ENCODE measurements at regions not wholly inside any gene's neighbourhood (a gene's known extent, or its start where the extent isn't known, plus 50 kb on each side); places are given as distances from the start of the nearest gene placed in this dataset.
"Not testable (repeated sequence)": the region's sequence is repeated elsewhere in the genome, so short reads cannot be mapped to it uniquely, and the experiment has no call there.

DNA sequence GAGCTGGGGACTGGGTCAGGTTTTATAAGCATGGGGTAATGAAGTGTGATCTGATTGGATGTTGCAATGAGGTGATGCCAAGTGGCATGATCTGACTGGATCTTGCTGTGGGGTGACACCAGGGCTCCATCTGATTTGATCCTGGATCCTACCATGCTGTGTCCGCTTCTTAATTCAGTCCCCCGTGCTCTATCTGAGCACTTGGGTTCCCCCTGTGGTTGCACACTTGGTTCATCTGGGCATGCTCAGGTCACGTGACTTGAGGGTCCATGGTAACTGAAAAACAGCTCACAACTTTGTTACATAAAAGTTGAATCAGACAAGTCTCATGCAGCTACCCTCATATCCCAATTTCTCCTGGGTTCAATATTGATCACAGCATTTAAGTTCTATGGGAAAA lies 448.6 kb upstream of the NRP1 start:
- no peak for DNase-seq (ENCODE audit: low read depth)

DNA sequence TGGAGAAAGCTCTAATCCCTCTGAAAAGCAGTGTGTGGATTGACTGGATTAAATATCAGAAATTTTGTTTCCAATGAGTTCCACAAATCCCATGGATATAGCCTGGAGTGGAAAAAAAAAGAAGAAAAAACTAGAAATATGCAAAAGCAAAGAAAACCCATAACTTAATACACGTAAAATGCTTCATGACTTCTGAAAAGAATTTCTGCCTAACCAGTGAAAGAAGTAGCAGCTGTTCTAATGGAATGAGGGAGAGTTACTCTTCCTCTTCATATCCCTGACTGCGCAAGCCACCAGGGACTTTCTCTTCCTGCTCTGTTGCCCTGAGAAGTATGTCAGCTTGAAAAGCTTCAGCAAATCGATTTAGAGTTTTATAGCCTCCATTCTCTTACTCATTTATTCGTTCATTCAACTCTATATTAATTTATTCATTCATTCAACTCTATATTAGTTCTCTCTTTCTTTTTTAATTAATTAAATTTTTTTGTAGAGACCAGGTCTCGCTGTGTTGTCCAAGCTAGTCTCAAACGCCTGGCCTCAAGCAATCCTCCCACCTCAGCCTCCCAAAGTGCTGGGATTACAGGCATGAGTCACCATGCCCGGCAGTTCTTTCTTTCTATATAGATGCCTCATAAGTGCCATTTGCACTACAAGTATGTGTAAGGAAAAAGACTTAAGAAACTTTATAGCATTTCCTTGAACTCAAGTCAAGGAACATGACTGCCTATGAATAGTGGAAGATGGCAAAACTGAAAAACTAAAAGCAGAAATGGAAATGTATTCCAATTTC lies 447.3 kb upstream of the NRP1 start:
- no peak for DNase-seq (ENCODE audit: low read depth)

DNA sequence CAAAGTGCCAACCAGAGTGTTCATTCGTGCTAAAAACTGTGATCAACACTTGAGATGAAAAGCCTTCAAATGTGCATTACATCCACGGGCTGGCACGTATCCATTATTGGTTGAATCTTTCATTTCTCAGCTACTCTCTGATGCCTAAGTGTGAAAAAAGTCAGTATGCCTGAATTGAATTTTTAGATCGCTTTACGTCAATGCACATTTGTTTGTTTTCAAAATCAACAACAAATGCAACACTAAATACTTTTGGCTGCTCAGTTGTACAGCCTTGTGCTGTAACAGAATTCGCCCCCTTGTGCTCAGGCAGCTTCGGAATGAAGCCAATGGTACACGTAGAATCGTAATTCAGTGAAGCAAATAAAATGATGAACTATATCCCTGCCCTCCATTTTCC lies 446.5 kb upstream of the NRP1 start:
- DNase-seq (ENCODE audit: low read depth): no peak

DNA sequence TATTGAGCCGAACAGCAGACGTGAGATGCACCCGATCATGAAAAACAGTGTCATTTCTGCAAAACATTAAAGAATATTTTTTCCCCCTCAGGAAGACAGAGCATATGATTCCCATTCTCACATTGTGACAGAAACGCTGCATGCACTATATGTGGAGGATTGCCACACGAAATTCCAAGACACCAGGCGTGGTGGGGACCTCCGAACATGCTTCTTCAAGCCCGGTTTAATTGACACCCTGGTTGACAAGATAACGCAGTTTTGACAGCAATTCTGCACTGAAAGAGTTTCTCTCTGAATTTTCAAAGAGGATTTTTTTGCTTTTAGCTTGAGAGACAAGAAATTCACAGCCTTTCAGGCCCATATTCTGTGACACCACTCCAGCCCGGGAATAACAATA lies 442.8 kb upstream of the NRP1 start:
- DNase-seq (ENCODE audit: low read depth): no peak

DNA sequence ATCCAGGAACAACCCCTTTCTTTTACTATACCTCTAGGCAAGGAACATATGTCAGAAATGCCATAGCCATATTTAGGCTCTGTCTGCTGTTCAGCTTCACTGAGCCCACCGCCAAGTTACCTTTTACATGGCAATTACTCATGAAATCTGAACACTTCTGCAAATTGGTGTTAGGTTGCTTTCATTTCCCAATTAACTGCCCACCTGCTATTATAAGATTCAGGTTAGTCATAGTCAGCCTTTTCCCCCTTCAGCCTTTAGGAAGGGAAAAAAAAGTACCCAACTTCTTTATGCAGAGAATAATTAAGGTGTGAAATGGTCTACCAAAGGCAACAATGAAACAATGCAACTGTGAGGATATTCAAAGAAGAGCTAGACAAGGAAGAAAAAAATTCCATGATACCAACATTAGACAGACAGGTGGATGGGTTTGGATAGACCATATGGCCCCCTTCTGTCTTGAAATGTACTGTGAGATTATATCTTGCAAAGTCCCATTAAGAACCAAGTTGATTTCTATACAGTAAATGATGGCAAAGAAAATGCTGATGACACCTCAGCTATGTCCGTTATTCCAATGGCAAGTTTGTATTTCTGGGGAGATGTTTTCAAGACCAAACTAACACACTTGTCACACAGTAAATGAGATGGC lies 442.1 kb upstream of the NRP1 start:
- DNase-seq (ENCODE audit: low read depth): no peak

DNA sequence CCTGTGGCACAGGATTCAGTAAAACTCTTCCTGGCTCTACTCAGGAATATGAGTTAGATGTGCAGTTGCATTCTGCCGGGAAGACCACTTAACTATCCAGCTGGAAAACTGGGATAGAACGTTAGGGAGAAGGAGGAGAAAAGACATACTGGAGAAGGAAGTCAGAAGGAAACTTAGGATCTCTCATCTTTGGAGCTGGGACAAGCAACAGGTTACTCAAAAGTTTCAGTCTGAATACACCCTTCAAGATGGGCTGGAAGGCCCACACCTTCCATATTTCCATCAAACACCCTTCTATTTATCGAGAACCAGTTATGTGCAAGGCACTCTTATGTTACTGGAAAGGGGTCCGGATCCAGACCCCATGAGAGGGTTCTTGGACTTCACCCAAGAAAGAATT lies 440.4 kb upstream of the NRP1 start:
- DNase-seq (ENCODE audit: low read depth): no peak

DNA sequence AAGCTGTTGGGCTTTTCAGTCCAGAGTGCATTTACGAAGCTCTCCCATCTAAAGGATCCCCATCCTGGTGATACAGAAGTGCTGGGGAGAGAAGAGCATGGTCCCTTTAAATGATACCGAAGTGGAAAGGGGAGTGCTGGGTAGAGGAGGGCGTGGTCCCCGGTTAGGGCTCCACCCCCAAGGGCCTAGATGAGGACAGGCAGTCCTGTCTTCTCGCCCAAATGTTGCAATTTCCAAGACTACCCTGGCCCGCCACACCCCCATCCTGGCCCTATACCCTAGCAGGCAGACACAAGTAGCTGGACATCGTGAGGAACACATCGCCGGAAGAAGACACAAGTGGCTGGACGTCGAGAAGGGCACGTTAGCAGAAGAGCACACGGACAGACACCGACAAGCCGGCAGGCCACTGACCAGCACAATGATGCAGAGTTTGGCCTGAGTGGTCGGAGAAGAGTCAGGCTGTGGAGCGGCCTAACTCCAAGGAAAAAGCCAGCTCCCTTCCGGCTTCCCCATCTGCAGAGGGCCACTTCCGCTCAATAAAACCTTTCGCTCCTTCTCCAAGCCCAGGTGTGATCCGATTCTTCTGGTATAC lies 439.5 kb upstream of the NRP1 start:
- DNase-seq (ENCODE audit: low read depth): no peak

DNA sequence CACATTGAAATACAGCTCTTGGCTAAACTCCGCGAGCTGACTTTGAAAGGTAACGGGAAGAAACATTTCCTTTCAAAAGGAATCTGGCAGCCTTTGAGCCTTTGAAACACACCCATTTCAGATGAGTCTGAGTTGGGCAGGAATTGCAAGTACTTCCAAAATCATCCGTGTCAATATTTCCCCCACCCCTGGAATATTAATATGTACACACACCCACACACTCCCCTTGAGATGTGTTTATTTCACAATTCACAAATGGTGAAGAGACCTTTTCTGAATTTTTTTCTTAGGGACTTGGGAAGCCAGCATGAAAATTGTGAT lies 438.7 kb upstream of the NRP1 start:
- DNase-seq (ENCODE audit: low read depth): no peak

DNA sequence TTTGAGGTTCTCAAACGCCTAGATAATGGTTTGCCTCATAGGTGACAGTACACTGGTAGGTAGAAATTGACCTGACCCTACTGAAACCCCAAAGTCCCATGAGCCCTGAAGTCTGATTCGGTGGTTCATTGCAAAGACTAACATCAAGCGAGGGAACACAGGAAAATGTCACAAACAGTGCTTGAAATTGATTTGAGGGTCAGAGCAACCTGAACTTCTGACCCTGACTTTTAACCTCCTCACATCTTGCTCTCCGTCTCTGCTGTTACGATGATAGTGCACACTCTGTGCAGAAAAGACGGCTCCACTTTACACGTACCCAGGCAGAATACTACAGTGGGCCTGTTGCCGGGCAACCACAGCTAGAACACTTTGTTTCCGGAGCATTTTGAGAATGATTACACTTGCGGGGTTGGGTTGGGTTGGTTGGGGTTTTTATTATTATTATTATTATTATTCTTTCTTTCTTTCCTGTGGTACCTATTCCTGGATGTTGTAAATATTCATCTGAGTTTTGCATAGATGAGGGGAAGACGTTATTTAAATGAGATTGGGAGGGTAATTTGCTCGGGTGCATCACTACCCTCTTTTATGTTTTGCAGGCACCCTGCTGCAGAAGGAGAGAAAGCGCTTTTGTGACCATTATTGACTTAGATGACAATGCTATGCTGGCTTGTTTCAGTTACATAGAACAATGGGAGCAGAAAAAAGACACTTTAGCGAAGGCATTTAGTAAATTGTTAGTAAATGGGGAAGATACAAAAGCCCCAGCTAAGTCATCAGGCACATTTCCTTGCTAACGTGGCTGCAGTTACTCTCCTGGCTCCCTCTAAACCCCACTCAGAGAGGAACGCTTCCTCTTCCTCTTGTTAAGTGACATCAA lies 438.1 kb upstream of the NRP1 start:
- peak; percentile 7 for DNase-seq (ENCODE audit: low read depth)

DNA sequence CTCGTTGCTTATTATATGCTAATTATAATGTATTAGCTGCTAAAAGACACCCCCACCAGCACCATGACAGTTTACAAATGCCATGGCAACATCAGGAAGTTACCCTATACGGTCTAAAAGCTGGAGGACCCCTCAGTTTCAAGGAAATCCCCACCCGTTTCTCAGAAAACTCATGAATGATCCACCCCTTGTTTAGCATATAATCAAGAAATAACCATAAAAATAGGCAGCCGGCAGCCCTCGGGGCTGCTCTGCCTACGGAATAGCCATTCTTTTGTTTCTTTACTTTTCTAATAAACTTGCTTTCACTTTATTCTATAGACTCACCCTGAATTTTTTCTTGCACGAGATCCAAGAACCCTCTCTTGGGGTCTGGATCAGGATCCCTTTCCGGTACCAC lies 437.4 kb upstream of the NRP1 start:
- not testable (repeated sequence) for DNase-seq (ENCODE audit: low read depth)

DNA sequence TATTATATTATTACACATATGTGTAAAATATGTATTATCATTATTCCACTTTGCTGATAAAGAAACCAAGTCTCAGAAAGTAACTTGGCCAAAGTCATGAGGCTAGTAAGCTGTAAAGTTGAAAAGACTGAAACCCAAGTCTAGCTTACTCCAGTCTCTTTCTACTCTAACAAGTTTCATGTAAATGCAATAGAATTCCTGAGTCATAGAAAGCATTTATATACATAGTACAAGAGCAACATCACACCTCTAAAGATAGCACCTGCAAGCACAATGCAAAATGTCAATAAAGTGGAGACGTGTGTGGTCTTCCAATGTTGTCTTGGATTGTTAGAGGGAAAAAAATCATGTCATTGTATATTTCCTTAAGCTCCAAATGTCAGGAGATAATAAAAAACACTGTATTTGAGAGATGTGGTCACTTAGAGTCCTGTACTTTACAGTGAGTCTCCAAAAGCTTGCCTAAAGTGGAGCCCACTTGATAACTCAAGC lies 430.3 kb upstream of the NRP1 start:
- no peak for DNase-seq (ENCODE audit: low read depth)

DNA sequence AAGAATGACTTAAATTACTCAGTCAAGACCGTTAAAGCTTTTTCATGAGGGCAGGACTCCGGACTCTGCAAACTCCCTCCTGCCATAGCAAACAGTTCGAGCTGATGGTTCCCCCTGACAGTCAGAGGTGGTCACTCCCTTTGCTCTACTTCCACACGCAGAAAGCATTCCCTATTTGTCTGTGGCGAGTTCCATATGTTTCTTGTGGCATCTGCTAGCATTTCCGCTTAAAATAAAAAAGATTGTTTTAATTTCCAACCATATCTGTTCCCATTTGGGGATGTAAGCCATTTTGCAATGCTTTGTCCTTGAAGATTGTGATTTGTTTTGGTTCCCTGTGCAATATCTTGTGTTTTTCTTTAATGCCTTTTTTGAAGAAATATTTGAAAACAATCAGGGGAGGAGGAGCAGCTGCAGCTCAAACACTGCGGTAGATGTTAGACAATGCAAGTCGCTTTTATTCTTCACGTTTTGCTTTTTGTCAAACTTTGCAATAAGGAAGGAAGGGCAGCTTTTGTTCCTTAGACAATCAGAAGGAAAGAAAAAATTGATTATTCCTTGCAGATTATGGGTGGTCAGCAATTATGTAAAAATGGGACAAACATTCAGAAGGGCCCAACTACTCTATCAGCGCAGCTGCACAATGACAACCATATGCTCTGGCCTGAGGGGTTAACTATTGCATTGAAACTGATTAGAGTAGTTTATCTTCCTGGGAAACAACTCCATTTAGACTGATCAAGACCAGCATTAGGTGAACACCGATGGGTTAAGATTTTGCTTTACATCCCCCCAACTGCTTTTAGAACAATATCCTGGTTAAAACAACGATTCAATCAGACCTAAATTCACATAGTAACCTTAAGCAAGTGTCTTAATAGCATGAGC lies 425.8 kb upstream of the NRP1 start:
- no peak for DNase-seq (ENCODE audit: low read depth)

DNA sequence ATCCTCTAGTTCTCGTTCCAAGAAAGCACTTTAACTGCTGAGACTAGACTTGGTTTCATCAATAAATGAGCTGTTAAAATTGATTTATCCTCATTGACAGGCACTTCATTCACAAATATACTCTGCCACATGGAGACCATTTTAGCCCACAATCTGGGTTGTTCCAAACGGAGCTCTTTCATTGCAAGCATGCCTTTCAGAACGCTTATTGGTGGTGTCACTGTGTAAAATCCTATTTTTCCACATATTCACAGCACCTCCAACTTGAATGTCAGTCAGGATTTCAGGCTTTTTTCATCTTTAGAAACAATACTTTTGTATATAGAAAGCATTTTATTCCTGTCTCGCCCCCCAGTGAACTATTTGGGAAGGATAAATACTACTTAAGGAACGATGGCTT lies 424.7 kb upstream of the NRP1 start:
- DNase-seq (ENCODE audit: low read depth): no peak

DNA sequence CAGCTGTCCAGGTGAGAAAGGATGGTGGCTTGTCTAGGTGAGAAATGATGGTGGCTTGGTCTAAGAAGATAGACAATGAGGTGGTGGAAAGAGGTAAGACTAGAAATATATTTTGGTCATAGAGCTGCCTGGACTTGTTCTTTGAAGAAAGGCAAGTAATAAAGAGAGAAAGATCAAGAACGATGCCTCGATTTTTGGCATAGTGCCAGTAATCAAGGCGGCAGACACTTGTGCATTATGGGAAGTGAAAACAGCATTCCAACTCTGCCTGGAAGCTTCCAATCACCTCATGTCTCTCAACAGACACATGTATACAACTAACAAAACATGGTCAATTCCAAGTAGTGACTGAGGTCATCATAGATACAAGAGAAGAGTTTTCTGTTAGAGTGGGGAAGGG lies 423.8 kb upstream of the NRP1 start:
- DNase-seq (ENCODE audit: low read depth): no peak

DNA sequence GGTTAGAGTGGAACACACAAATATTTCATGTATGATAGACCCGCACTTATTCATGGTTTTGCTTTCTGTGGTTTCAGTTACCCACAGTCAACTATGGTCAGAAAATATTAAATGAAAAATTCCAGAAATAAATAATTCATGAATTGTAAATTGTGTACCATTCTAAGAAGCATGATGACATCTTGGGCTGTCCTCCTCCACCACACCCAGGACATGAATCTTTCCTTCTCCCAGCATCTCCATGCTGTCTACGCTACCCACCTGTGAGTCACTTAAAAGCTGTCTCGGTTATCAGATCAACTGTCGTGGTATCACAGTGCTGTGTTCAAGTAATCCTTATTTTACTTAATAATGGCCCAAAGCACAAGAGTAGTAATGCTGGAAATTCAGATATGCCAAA lies 419.6 kb upstream of the NRP1 start:
- no peak for DNase-seq (ENCODE audit: low read depth)

DNA sequence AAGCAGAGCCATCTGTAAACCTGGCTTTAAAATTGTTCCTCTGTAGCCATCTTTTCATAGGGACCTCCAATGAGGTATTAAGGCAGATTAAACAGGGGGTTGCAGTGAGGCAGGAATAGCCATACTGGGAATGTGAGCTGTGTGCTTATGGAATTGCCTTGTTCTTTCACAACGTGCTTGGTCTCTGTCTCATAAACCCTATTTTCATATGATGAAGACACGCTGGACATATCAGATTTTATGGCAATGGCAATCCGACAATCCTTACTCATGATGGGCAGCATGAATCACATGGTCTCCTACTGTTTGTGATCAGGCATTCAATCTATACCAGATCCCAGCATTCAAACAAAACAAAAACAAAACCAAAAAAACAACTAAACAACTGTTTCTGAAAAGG lies 418.9 kb upstream of the NRP1 start:
- no peak for DNase-seq (ENCODE audit: low read depth)

DNA sequence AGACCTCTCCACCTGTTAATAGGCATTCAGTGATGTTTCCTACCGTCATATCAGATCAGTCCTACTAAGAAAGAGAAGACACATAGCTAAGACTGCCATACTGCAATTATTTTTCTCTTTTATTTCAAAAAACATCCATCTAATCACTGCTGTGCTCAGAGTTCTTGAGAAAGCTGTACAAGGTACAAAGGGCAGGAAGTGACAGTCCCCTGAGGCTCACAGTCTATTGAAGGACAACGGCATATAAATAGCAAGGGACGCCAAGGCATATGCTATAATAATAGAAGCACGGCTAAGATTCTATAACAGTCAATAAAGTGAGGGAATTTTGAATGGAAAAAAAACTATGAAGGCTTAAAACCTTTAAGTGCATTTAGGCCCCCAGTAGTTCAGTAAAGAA lies 415.3 kb upstream of the NRP1 start:
- no peak for DNase-seq (ENCODE audit: low read depth)

DNA sequence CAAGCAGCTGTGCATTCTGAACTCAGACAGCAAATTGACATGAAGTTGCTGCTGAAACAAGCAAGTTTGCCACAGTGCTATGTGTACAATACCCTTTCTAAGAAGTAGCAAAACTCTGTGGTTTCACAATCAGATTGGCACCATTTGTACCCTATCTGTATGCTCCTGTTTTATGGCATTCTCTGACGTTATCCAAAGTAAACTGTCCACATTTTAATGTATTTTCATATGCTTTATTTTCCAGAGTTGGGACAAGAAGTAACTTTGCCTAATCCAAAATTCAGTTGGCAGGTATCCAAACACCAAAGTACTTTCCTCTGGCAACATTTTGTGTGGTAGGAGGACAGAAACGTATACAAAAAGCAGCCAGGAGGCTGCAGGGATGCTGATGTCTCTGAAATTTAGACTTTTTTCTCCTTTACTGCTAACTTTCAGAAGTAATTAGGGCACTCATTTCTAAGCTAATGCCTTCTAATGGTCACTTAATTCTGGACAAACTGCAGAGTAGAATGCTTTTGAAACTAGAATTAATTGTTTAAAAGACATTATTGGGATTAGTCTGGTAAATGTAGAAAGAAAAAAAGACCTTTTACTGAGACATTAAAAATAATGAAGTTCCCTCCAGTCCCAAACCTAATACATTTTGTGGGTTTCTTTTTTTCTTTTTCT lies 414.7 kb upstream of the NRP1 start:
- no peak for DNase-seq (ENCODE audit: low read depth)

DNA sequence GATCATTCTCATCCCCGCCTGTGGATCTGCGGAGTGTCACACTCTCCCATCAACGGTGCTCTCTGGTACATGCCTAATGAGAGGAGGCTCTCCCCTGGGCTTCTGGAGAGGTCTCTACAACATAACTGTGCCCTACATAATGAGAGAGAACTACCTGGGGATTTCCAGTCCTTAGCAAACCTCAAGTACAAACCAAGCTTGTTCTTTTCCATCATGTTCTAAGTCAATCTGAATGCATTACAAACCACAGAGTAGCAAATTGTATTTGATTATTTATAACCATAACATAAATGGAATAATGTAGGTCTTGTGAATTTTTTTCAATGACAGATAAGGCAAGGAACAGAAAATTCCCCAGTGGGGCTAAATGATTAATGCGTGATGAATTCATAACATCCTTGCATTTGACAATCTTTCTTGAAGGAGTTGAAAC lies 412.4 kb upstream of the NRP1 start:
- DNase-seq (ENCODE audit: low read depth): peak; percentile 85

DNA sequence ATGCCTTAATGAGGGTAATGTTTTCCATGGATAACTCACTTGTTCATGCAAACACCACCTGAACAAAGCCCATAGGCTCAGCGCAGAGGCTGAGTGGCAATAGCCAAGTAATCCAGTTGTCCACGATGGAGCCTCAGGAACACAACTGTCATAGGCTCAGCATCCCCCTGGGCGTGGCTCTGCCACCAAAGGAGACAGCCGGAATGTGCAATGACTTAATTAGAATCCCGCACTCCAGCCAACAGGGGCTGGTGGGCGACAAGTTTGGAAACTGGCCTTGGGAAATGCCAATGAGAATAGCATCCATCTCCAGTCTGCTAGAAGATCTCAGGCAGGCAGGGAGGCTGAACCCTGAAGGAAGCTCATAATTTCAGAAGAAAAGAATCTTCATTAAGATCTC lies 411.7 kb upstream of the NRP1 start:
- DNase-seq (ENCODE audit: low read depth): no peak

DNA sequence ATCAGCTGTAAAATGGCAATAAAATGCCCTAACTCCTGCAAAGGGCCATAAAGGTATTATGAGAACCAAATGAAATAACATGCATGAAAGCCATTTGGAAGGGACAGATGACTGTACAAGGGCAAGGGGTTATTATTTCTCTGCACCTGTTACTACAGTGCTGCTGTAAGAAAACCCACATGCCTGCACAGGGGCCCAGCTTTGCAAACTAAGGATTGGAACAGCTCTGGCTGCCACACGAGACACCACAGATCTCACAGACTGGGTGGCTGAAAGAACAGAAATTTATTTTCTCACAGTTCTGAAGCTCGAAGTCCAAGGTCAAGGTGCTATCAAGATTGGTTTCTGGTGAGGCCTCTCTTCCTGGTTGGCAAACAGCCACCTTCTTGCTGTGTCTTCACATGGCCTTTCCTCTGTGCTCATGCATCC lies 409.0 kb upstream of the NRP1 start:
- no peak for DNase-seq (ENCODE audit: low read depth)
